HEK293T (cell line): ENCODE measurements at regions not wholly inside any gene's neighbourhood (a gene's known extent, or its start where the extent isn't known, plus 50 kb on each side); places are given as distances from the start of the nearest gene placed in this dataset.
"Not testable (repeated sequence)": the region's sequence is repeated elsewhere in the genome, so short reads cannot be mapped to it uniquely, and the experiment has no call there.

ENCODE experiments used
- CTCF ChIA-PET: fragments of 350-600 bp; formaldehyde crosslinking; extraction: SDS; loops from one replicate; lab custom pipeline; 2021; ENCODE audit warnings: antibody characterized with exemption, inconsistent platforms; lab: Yijun Ruan, JAX
- POLR2A ChIA-PET: fragments of 350-600 bp; formaldehyde crosslinking; extraction: SDS; loops from one replicate; lab custom pipeline; 2020; ENCODE audit warnings: antibody characterized with exemption, inconsistent platforms; lab: Yijun Ruan, JAX
- DNase-seq: peaks from one replicate; pipeline ENCODE4 v3.0.0; 2012; ENCODE audit warnings: mixed read lengths; ENCODE audit errors: extremely low spot score
- ARNT ChIP-seq: fragments of 450-650 bp; IDR thresholded peaks from 2 replicates; pipeline ENCODE4 v1.6.1; 2017; ENCODE audit warnings: mild to moderate bottlenecking
- BHLHE40 ChIP-seq: fragments of 450-650 bp; IDR thresholded peaks from 2 replicates; pipeline ENCODE4 v1.6.1; 2016; ENCODE audit warnings: mild to moderate bottlenecking, moderate library complexity, borderline replicate concordance
- CTBP1 ChIP-seq: fragments of 450-650 bp; IDR thresholded peaks from 2 replicates; pipeline ENCODE4 v1.6.1; 2016; ENCODE audit warnings: borderline replicate concordance
- ELF4 ChIP-seq: fragments of 450-650 bp; IDR thresholded peaks from 2 replicates; pipeline ENCODE4 v1.6.1; 2017; ENCODE audit warnings: antibody characterized with exemption
- FOXA1 ChIP-seq: fragments of 450-650 bp; IDR thresholded peaks from 2 replicates; pipeline ENCODE4 v1.6.1; 2016; ENCODE audit warnings: mild to moderate bottlenecking
- FOXK2 ChIP-seq: fragments of 450-650 bp; IDR thresholded peaks from 2 replicates; pipeline ENCODE4 v1.6.1; 2016; ENCODE audit warnings: mild to moderate bottlenecking
- FOXM1 ChIP-seq: fragments of 450-650 bp; IDR thresholded peaks from 2 replicates; pipeline ENCODE4 v1.6.1; 2017; ENCODE audit warnings: mild to moderate bottlenecking, borderline replicate concordance
- HDGF ChIP-seq: fragments of 450-650 bp; IDR thresholded peaks from 2 replicates; pipeline ENCODE4 v1.6.1; 2017; ENCODE audit warnings: antibody characterized with exemption, borderline replicate concordance
- L3MBTL2 ChIP-seq: fragments of 450-650 bp; conservative IDR thresholded peaks from 2 replicates; pipeline ENCODE4 v1.6.1; 2016; ENCODE audit warnings: mild to moderate bottlenecking
- LEF1 ChIP-seq: fragments of 450-650 bp; IDR thresholded peaks from 2 replicates; pipeline ENCODE4 v1.6.1; 2017; ENCODE audit warnings: mild to moderate bottlenecking, borderline replicate concordance
- NFRKB ChIP-seq: fragments of 450-650 bp; IDR thresholded peaks from 2 replicates; pipeline ENCODE4 v1.6.1; 2016; ENCODE audit warnings: mild to moderate bottlenecking, moderate library complexity
- SP1 ChIP-seq: fragments of 450-650 bp; IDR thresholded peaks from 2 replicates; pipeline ENCODE4 v1.6.1; 2017
- SUZ12 ChIP-seq: fragments of 450-650 bp; IDR thresholded peaks from 2 replicates; pipeline ENCODE4 v1.6.1; 2016; ENCODE audit warnings: mild to moderate bottlenecking
- TARDBP ChIP-seq: fragments of 450-650 bp; IDR thresholded peaks from 2 replicates; pipeline ENCODE4 v1.6.1; 2016
- ZNF384 ChIP-seq: fragments of 450-650 bp; IDR thresholded peaks from 2 replicates; pipeline ENCODE4 v1.6.1; 2016
- TF ChIP-seq, protein P1 (sequence below): fragments of 450-650 bp; IDR thresholded peaks from 2 replicates; pipeline ENCODE4 v1.6.1; 2016

DNA sequence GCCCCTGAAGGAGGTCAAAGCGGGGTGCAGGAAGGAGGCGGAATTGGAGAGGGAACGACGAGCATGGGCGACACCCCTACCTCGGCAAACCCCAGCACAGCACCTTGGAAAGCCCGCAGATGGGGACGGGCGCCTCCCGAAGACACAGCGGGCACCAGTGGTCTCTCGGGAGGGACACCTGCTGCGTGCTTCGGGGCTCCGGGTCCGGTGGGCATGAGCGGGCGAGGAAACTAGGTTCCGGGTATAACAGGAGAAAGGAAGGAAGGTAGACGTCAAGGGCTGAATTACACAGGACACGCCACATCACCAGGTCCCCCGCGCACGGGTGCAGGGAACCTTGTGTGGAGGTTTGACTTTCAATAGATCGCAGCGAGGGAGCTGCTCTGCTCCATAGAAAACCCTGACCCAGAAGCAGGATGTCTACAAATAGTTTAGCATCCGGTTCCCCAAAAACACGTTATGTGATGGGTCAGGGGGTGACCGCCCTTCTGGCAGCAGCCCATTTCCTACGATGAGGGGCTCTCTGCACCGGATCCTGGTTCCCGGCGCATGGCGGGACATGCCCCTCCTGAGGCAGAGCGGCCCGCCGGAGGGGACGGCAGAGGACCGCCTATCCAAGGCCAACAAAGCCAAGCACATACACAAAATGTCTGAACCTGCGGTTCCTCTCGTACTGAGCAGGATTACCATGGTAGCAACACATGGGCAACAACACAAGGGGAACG is 196.9 kb downstream of the ALG10 start:
- CTCF ChIA-PET: no interaction called here
- POLR2A ChIA-PET: no interaction called here
- TF ChIP-seq L3MBTL2: no peak
- no peak for TF ChIP-seq ELF4
- TF ChIP-seq SUZ12: no peak
- no peak for TF ChIP-seq HDGF
- no peak for TF ChIP-seq FOXM1
- no peak for TF ChIP-seq NFRKB
- no peak for TF ChIP-seq FOXK2
- no peak for TF ChIP-seq TARDBP
- TF ChIP-seq ZNF384: no peak
- no peak for TF ChIP-seq BHLHE40
- no peak for TF ChIP-seq CTBP1
- TF ChIP-seq, protein P1, sequence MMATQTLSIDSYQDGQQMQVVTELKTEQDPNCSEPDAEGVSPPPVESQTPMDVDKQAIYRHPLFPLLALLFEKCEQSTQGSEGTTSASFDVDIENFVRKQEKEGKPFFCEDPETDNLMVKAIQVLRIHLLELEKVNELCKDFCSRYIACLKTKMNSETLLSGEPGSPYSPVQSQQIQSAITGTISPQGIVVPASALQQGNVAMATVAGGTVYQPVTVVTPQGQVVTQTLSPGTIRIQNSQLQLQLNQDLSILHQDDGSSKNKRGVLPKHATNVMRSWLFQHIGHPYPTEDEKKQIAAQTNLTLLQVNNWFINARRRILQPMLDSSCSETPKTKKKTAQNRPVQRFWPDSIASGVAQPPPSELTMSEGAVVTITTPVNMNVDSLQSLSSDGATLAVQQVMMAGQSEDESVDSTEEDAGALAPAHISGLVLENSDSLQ: no peak
- TF ChIP-seq ARNT: no peak
- TF ChIP-seq SP1: no peak
- no peak for TF ChIP-seq FOXA1
- TF ChIP-seq LEF1: no peak
- no peak for DNase-seq

DNA sequence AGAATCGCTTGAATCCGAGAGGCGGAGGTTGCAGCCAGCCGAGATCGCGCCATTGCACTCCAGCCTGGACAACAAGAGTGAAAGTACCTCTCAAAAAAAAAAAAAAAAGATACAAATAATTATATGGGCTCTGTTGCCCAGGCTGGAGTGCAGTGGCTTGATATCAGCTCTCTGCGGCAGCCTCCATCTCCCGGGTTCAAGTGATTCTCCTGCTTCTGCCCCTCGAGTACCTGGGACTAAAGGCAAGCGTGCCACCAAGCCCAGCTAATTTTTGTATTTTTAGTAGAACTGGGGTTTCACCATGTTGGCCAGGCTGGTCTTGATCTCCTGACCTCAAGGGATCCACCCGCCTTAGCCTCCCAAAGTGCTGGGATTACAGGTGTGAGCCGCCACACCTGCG is 197.8 kb downstream of the ALG10 start:
- CTCF ChIA-PET: interaction anchor here (0.7 kb wide), 1 partner anchor 10 kb away, joined by 3 read pairs; no protein-coding TSS in a partner anchor
- DNase-seq, POLR2A ChIA-PET: not testable (repeated sequence)

DNA sequence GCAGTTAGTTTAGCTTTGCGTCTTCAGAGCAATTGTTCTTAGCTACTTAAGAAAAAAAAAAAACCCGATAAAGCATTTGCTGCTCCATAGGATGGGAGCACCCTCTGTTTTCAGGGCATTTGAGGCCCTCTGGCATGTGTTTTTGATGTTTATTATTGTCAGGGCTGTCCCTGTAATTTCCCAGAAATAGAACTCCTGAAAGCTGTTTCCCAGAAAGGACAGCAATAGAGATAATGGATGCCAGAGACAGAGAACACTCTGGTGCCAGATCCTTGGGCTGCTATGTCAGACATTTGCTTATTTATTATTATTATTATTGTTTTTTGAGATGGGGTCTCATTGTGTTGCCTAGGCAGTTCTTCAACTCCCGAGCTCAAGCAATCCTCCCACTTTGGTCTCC is 201.3 kb downstream of the ALG10 start:
- ChIA-PET POLR2A (no interaction called here), CTCF (no interaction called here)
- no peak for TF ChIP-seq HDGF
- TF ChIP-seq SUZ12: no peak
- TF ChIP-seq, protein P1: no peak
- no peak for TF ChIP-seq LEF1
- TF ChIP-seq ZNF384: no peak
- no peak for TF ChIP-seq ELF4
- TF ChIP-seq ARNT: no peak
- no peak for TF ChIP-seq FOXK2
- no peak for TF ChIP-seq BHLHE40
- no peak for TF ChIP-seq FOXA1
- TF ChIP-seq SP1: no peak
- TF ChIP-seq FOXM1: no peak
- TF ChIP-seq TARDBP: no peak
- TF ChIP-seq NFRKB: no peak
- no peak for TF ChIP-seq L3MBTL2
- DNase-seq: no peak

DNA sequence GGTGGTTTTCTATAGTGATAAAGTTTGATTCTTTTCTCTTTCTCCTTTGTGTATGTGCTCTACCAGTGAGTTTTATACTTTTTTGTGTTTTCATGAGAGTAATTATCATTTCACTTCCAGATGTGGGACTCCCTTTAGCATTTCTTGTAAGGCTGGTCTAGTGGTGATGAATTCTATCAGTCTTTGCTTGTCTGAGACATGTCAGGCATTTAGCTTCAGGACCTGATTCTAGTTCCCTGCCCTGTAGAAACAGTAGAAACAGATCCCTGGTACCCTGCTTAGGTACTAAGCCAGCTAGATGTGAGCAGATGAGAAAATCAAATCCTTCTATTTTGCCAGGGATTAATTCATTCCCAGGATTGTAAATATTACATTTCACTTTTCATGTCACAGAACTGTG is 203.7 kb downstream of the ALG10 start:
- DNase-seq, CTCF ChIA-PET, POLR2A ChIA-PET: not testable (repeated sequence)

DNA sequence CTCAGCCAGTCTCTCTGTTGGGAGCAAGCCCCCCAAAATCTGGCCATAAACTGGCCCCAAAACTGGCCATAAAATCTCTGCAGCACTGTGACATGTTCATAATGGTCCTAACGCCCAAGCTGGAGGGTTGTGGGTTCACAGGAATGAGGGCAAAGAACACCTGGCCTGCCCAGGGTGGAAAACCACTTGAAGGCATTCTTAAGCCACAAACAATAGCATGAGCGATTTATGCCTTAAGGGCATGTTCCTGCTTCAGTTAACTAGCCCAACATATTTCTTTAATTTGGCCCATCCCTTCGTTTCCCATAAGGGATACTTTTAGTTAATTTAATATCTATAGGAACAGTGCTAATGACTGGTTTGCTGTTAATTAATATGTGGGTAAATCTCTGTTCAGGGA is 205.8 kb downstream of the ALG10 start:
- POLR2A ChIA-PET, CTCF ChIA-PET, DNase-seq: not testable (repeated sequence)

DNA sequence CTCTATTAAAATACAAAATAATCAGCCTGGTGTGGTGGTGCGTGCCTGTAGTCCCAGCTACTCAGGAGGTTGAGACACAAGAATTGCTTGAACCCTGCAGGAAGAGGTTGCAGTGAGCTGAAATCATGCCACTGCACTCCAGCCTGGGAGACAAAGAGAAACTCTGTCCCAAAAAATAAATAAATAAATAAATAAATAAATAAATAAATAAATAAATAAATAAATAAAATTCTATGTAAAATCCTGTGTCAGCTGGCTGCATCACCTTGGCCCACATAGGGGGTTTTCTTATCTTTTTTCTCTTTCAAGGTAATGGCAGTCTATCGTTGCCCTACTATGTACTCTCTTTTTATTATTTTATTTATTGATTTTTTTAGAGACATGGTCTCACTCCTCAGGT is 206.7 kb downstream of the ALG10 start:
- POLR2A ChIA-PET, DNase-seq, CTCF ChIA-PET: not testable (repeated sequence)

DNA sequence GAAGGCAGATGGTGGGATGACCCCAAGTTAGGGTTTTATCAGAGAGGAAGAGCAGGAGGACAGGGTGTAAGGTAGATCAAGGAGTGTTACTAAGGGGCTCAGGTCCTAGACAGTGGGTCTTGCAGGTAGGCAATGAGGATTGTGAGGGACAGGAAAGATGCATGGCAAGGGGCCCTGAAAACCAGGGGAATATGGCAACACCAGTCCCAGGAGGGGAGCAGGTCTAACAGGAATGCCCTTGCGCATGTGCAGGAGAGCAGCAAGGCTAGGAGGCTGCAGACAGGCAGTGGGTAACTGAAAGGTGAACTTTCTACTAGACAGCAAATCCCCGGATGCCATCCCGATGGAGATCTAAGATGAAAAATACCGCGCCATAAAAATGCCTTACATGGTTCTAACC is 211.3 kb downstream of the ALG10 start:
- ChIA-PET POLR2A (no interaction called here), CTCF (no interaction called here)
- TF ChIP-seq TARDBP (no peak), BHLHE40 (no peak), ZNF384 (no peak), FOXA1 (no peak), SP1 (no peak), FOXK2 (no peak), NFRKB (no peak), CTBP1 (no peak), FOXM1 (no peak), ELF4 (no peak)
- no peak for DNase-seq

DNA sequence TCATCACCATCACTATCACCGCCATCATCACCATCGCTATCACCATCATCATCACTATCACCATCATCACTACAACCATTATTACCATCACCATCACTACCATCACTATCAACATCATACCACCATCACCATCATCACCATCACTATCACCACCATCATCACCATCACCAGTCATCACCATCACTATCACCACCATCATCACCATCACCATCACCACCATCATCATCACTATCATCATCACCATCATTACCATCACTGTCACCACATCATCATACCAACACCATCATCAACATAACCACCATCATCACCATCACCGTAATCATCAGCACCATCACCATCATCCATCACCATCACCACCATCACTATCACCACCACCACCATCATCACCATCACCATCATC is 213.8 kb downstream of the ALG10 start:
- ChIA-PET CTCF (no interaction called here), POLR2A (no interaction called here)
- DNase-seq: no peak
- TF ChIP-seq TARDBP: peak; percentile 53; the same call in 1 of the 2 replicates
- no peak for TF ChIP-seq ARNT
